ENCODE measurements at regions not wholly inside any gene's neighbourhood (a gene's known extent, or its start where the extent isn't known, plus 50 kb on each side); places are given as distances from the start of the nearest gene placed in this dataset.
A peak's percentile ranks its signal among the peaks of the same experiment; 100 is the strongest.

DNA sequence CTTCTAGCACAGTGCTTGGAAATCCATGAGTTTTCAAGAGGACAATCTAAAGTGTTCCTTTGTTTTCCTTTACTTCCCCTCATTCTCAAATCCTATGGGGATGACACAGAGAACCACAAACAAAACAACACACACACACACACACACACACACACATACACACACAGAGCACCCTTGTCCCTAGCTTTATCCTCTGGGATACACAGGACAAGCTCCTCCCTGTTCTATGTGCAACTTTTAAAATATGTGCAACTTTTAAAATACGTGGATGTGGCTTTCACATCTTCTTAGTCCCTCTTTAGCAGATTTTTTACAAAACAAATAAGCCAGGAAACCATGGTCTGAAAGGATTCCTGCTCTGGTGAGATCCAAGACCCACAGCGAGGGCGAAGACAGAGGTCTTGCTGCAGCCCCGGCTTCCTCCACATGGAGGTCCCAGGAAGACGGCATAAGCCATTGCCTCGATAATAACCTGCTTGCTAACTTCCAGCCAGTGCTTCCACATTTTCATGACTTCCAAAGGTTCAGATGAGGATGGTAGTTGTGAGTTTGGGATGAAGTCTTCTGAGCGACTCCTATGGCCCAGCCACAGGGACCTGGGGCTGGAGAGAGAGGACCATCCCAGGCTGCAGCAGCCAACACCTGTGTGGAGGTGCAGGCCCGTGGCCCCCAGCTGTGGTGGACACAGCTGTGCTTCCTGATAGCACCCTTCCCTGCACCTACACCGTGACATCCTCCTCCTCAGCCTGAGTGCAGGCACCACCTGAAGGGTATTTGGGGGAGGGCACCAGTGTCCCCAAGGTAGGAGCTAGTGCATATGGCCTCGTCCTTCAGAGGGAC, 62.8 kb upstream of the CD93 start:
- intact Hi-C loops (cut with micrococcal nuclease; ENCODE audit: unreplicated experiment) (no loop called here), in situ Hi-C loops (cut with MboI) (no loop called here)
- Histone ChIP-seq H3K36me3 (ENCODE audit: control insufficient read depth in 2 of 2, insufficient read depth in 2 of 2, low read length in 1 of 2) (no peaks in the 10 kb centered on the region), H3K9me3 (replicated peaks; ENCODE audit: control insufficient read depth, insufficient read depth, low read length) (no peaks in the 10 kb centered on the region), H3K27ac (ENCODE audit: control insufficient read depth, insufficient read depth) (peak overlapping the region; percentile 68; the same call in 1 of the 2 replicates), H3K9ac (ENCODE audit: control insufficient read depth, insufficient read depth, low read length) (no peak overlapping the region), H2AFZ (ENCODE audit: control insufficient read depth, low read depth, low read length) (no peak overlapping the region), H4K20me1 (ENCODE audit: control insufficient read depth, insufficient read depth) (no peaks in the 10 kb centered on the region), H3K4me1 (ENCODE audit: control insufficient read depth, insufficient read depth, low read length) (peaks cover 29% of the 10 kb centered on the region), H3K4me3 (no peak overlapping the region), H3K79me2 (ENCODE audit: control insufficient read depth, insufficient read depth, low read length) (no peaks in the 10 kb centered on the region), H3K4me2 (ENCODE audit: control insufficient read depth, insufficient read depth) (no peak overlapping the region; the same call in 1 of the 2 replicates), H3K27me3 (replicated peaks in 1 of 2; ENCODE audit: control insufficient read depth in 2 of 2, insufficient read depth in 2 of 2, low read length in 1 of 2) (no peaks in the 10 kb centered on the region)
- no TSS peak for BruUV-seq (replicated peaks)
- ChIA-PET CTCF (interaction anchor here (1.0 to 1.7 kb wide), 3 partner anchors 9 to 69 kb away, joined by 3 to 4 read pairs (median 3); no protein-coding TSS in a partner anchor), SMC1A (ENCODE audit: uncharacterized antibody, unreplicated experiment) (interaction anchor here (0.7 to 7.1 kb wide), 11 partner anchors 11 to 89 kb away, joined by 3 to 58 read pairs (median 4); partner anchors contain the start of gene CD93), POLR2A (interaction anchor here (0.6 to 2.1 kb wide), 3 partner anchors 12 to 23 kb away, joined by 3 to 6 read pairs (median 5); no protein-coding TSS in a partner anchor), RAD21 (ENCODE audit: unreplicated experiment) (interaction anchor here (0.8 to 3.1 kb wide), 6 partner anchors 10 to 84 kb away, joined by 3 to 12 read pairs (median 8); no protein-coding TSS in a partner anchor)
- 55% methylated on average over 10 of the region's 10 CpGs for WGBS (ENCODE audit: insufficient coverage, insufficient replicate concordance, low lambda C conversion rate, missing lambda C conversion rate)
- ATAC-seq (no peak), DNase-seq (ENCODE audit: low read depth, low spot score) (no peak), FAIRE-seq (no peak)
- 0 out of 2 replicates have a peak, but pooled peaks have one; percentile 32 for TF ChIP-seq TCF12 (IDR thresholded peaks at IDR 0.05; ENCODE audit: low read depth, low read length)
- no peak for TF ChIP-seq RCOR1 (conservative IDR thresholded peaks at IDR 0.05; ENCODE audit: low read depth, low read length)
- no peak for TF ChIP-seq USF1 (IDR thresholded peaks at IDR 0.05; ENCODE audit: borderline replicate concordance, extremely low read length, insufficient read depth, low read depth, low read length)

All from GM12878 (cell line).